ENCODE measurements at regions not wholly inside any gene's neighbourhood (a gene's known extent, or its start where the extent isn't known, plus 50 kb on each side); places are given as distances from the start of the nearest gene placed in this dataset.

DNA sequence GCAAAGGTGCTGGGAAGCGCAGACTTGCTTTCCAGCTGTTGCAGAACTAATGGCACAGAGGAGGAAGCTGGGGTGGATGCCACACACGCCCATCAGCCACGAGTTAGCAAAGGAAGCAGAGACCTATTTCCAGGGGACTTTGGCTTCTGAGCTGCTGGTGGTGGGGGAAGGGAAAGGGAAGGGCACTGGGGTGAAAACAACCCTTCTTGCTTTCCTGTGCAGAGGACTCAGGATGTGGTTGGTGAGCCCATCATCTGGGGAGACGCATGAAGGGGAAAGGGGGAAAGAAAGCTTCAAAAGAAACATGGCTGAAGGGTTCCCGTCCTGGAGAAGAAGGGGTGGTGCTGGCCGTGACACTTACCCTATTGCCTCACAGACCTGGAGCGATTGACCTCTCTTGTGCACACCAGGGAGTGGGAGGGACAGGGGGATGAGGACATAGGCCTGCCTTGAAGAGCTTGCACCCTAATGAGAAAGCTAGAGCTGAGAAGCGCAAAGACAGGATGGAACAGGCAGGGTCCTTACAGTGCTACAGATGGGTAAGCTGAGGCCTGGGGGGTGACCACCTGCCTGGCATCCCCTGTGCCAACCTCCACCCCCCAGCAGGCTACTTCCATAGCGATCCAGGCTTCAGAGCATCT is 140.8 kb upstream of the RAB4A start:
- Histone ChIP-seq H3K4me3 (ENCODE audit: low read length) (peak overlapping the region; percentile 29), H3K27ac (ENCODE audit: low read depth, low read length) (no peak overlapping the region), H3K4me1 (ENCODE audit: control insufficient read depth in 2 of 2, insufficient read depth in 2 of 2, low read length in 2 of 2) (peaks cover 41 to 46% of the 10 kb centered on the region in 2 donors), H3K9me3 (ENCODE audit: control insufficient read depth in 2 of 3, low read length in 3 of 3) (peaks cover 0 to 7% (median 0%) of the 10 kb centered on the region in 3 experiments), H3K27me3 (ENCODE audit: control insufficient read depth in 2 of 2, insufficient read depth in 2 of 2, low read length in 2 of 2) (no peaks in the 10 kb centered on the region), H3K36me3 (ENCODE audit: control insufficient read depth in 2 of 3, insufficient read depth in 3 of 3, low read length in 3 of 3) (no peaks in the 10 kb centered on the region)
- CTCF ChIA-PET: interaction anchor here (0.6 to 2.8 kb wide), 5 partner anchors 9 to 394 kb away, joined by 3 to 10 read pairs (median 3); no protein-coding TSS in a partner anchor
- H3K36me3 Mint-ChIP-seq: peaks cover 7 to 10% (median 7%) of the 10 kb centered on the region in 5 donors
- H3K4me3 Mint-ChIP-seq: peak overlapping the region in 9 of 10 donors; percentile 39 to 83 (median 69)
- peak in 6 of 9 donors; percentile 55 to 82 (median 62) for DNase-seq
- ATAC-seq: peak; percentile 71
- H3K27ac Mint-ChIP-seq: peak overlapping the region in 8 of 9 donors; percentile 15 to 93 (median 80)
- POLR2A ChIA-PET: interaction anchor here (0.7 to 1.5 kb wide), 4 partner anchors 10 to 128 kb away, joined by 3 to 9 read pairs (median 4); no protein-coding TSS in a partner anchor
- peaks cover 5 to 22% (median 10%) of the 10 kb centered on the region in 11 donors for H3K9me3 Mint-ChIP-seq
- intact Hi-C loops (cut with micrococcal nuclease): loop anchor here in 1 of 2 donors (5.0 to 10.0 kb wide), 2 partner anchors 73 to 265 kb away; no protein-coding TSS in a partner anchor
- peaks cover 0 to 52% (median 0%) of the 10 kb centered on the region in 5 donors for H3K27me3 Mint-ChIP-seq
- peaks cover 26 to 90% (median 67%) of the 10 kb centered on the region in 7 donors for H3K4me1 Mint-ChIP-seq

GRCh38 chr1:229131243-229132105 is 139.4 kb upstream of the RAB4A start:
- DNase-seq: no peak
- H3K4me1 Mint-ChIP-seq: peaks cover 26 to 96% (median 71%) of the 10 kb centered on the region in 7 donors
- ChIA-PET POLR2A (interaction anchor here (0.5 to 1.0 kb wide), 2 partner anchors 9 to 29 kb away, joined by 3 read pairs; no protein-coding TSS in a partner anchor), CTCF (interaction anchor here (0.6 to 2.8 kb wide), 2 partner anchors 15 to 123 kb away, joined by 3 to 10 read pairs; no protein-coding TSS in a partner anchor)
- Histone ChIP-seq H3K36me3 (ENCODE audit: control insufficient read depth in 2 of 3, insufficient read depth in 3 of 3, low read length in 3 of 3) (no peaks in the 10 kb centered on the region), H3K27me3 (ENCODE audit: control insufficient read depth in 2 of 2, insufficient read depth in 2 of 2, low read length in 2 of 2) (no peaks in the 10 kb centered on the region), H3K4me3 (ENCODE audit: low read length) (no peak overlapping the region), H3K9me3 (ENCODE audit: control insufficient read depth in 2 of 3, low read length in 3 of 3) (peaks cover 0 to 11% (median 0%) of the 10 kb centered on the region in 3 experiments), H3K4me1 (ENCODE audit: control insufficient read depth in 2 of 2, insufficient read depth in 2 of 2, low read length in 2 of 2) (peaks cover 43 to 46% of the 10 kb centered on the region in 2 donors), H3K27ac (ENCODE audit: low read depth, low read length) (no peak overlapping the region)
- ATAC-seq: no peak
- intact Hi-C loops (cut with micrococcal nuclease): loop anchor here in 1 of 2 donors (5.0 to 10.0 kb wide), 2 partner anchors 74 to 267 kb away; no protein-coding TSS in a partner anchor
- H3K36me3 Mint-ChIP-seq: peaks cover 7 to 13% (median 11%) of the 10 kb centered on the region in 5 donors
- H3K27me3 Mint-ChIP-seq: peaks cover 0 to 44% (median 0%) of the 10 kb centered on the region in 5 donors
- peak overlapping the region; percentile 1 to 93 (median 80) for H3K27ac Mint-ChIP-seq
- H3K4me3 Mint-ChIP-seq: peak overlapping the region in 9 of 10 donors; percentile 31 to 77 (median 58)
- H3K9me3 Mint-ChIP-seq: peaks cover 5 to 32% (median 15%) of the 10 kb centered on the region in 11 donors

DNA sequence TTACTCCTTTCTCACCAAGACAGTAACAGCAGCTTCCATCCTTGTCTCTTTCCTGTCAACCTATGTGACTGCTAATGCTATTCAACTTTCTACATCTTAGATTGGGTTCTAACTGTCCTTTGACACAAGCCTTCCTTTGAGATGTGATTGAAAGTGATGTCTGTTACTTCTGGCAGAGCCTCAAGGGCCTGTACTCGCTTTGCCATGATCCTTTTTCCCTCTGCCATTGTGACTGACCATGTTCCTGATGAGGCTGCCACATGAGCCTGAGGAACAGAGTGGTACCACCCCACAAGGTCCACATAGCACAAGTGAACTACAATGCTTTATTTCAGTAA is 138.8 kb upstream of the RAB4A start:
- peak overlapping the region in 7 of 10 donors; percentile 8 to 68 (median 31) for H3K4me3 Mint-ChIP-seq
- peaks cover 7 to 13% (median 11%) of the 10 kb centered on the region in 5 donors for H3K36me3 Mint-ChIP-seq
- intact Hi-C loops (cut with micrococcal nuclease): loop anchor here in 1 of 2 donors (5.0 to 10.0 kb wide), 2 partner anchors 75 to 267 kb away; no protein-coding TSS in a partner anchor
- H3K4me1 ChIP-seq (ENCODE audit: control insufficient read depth in 2 of 2, insufficient read depth in 2 of 2, low read length in 2 of 2): peaks cover 46 to 47% of the 10 kb centered on the region in 2 donors
- no peaks in the 10 kb centered on the region for H3K36me3 ChIP-seq (ENCODE audit: control insufficient read depth in 2 of 3, insufficient read depth in 3 of 3, low read length in 3 of 3)
- CTCF ChIA-PET: interaction anchor here (0.6 kb wide), 1 partner anchor 15 kb away, joined by 3 read pairs; no protein-coding TSS in a partner anchor
- ATAC-seq: no peak
- peaks cover 0 to 39% (median 0%) of the 10 kb centered on the region in 5 donors for H3K27me3 Mint-ChIP-seq
- no peak overlapping the region for H3K4me3 ChIP-seq (ENCODE audit: low read length)
- peaks cover 5 to 32% (median 15%) of the 10 kb centered on the region in 11 donors for H3K9me3 Mint-ChIP-seq
- no peak overlapping the region for H3K27ac ChIP-seq (ENCODE audit: low read depth, low read length)
- POLR2A ChIA-PET: no interaction called here
- DNase-seq: no peak
- peaks cover 25 to 96% (median 71%) of the 10 kb centered on the region in 7 donors for H3K4me1 Mint-ChIP-seq
- no peaks in the 10 kb centered on the region for H3K27me3 ChIP-seq (ENCODE audit: control insufficient read depth in 2 of 2, insufficient read depth in 2 of 2, low read length in 2 of 2)
- peaks cover 0 to 11% (median 0%) of the 10 kb centered on the region in 3 experiments for H3K9me3 ChIP-seq (ENCODE audit: control insufficient read depth in 2 of 3, low read length in 3 of 3)
- peak overlapping the region in 8 of 9 donors; percentile 1 to 93 (median 50) for H3K27ac Mint-ChIP-seq

GRCh38 chr1:229132706-229133105 is 138.2 kb upstream of the RAB4A start:
- Mint-ChIP-seq H3K9me3 (peaks cover 5 to 32% (median 16%) of the 10 kb centered on the region in 11 donors), H3K36me3 (peaks cover 7 to 13% (median 11%) of the 10 kb centered on the region in 5 donors), H3K27me3 (peaks cover 0 to 33% (median 0%) of the 10 kb centered on the region in 5 donors), H3K4me3 (no peak overlapping the region), H3K4me1 (peaks cover 24 to 96% (median 71%) of the 10 kb centered on the region in 7 donors), H3K27ac (peak overlapping the region in 2 of 9 donors; percentile 29 to 82)
- Histone ChIP-seq H3K27me3 (ENCODE audit: control insufficient read depth in 2 of 2, insufficient read depth in 2 of 2, low read length in 2 of 2) (no peaks in the 10 kb centered on the region), H3K9me3 (ENCODE audit: control insufficient read depth in 2 of 3, low read length in 3 of 3) (peaks cover 0 to 11% (median 0%) of the 10 kb centered on the region in 3 experiments), H3K27ac (ENCODE audit: low read depth, low read length) (no peak overlapping the region), H3K4me3 (ENCODE audit: low read length) (no peak overlapping the region), H3K4me1 (ENCODE audit: control insufficient read depth in 2 of 2, insufficient read depth in 2 of 2, low read length in 2 of 2) (peaks cover 41 to 46% of the 10 kb centered on the region in 2 donors), H3K36me3 (ENCODE audit: control insufficient read depth in 2 of 3, insufficient read depth in 3 of 3, low read length in 3 of 3) (no peaks in the 10 kb centered on the region)
- ChIA-PET POLR2A (no interaction called here), CTCF (no interaction called here)
- DNase-seq (no peak), ATAC-seq (no peak)
- intact Hi-C loops (cut with micrococcal nuclease): loop anchor here in 1 of 2 donors (5.0 to 10.0 kb wide), 2 partner anchors 75 to 268 kb away; no protein-coding TSS in a partner anchor

- POLR2A ChIA-PET: no interaction called here
- CTCF ChIA-PET: no interaction called here
- Histone ChIP-seq H3K4me3 (ENCODE audit: low read length) (no peak overlapping the region), H3K36me3 (ENCODE audit: control insufficient read depth in 2 of 3, insufficient read depth in 3 of 3, low read length in 3 of 3) (no peaks in the 10 kb centered on the region), H3K27ac (ENCODE audit: low read depth, low read length) (no peak overlapping the region), H3K9me3 (ENCODE audit: control insufficient read depth in 2 of 3, low read length in 3 of 3) (peaks cover 0 to 11% (median 0%) of the 10 kb centered on the region in 3 experiments), H3K27me3 (ENCODE audit: control insufficient read depth in 2 of 2, insufficient read depth in 2 of 2, low read length in 2 of 2) (no peaks in the 10 kb centered on the region), H3K4me1 (ENCODE audit: control insufficient read depth in 2 of 2, insufficient read depth in 2 of 2, low read length in 2 of 2) (peaks cover 37 to 44% of the 10 kb centered on the region in 2 donors)
- DNase-seq: no peak
- intact Hi-C loops (cut with micrococcal nuclease): loop anchor here in 1 of 2 donors (5.0 to 10.0 kb wide), 2 partner anchors 76 to 268 kb away; no protein-coding TSS in a partner anchor
- H3K27ac Mint-ChIP-seq: peak overlapping the region in 4 of 9 donors; percentile 3 to 29 (median 28)
- H3K27me3 Mint-ChIP-seq: peaks cover 0 to 29% (median 0%) of the 10 kb centered on the region in 5 donors
- ATAC-seq: no peak
- H3K36me3 Mint-ChIP-seq: peaks cover 7 to 13% (median 11%) of the 10 kb centered on the region in 5 donors
- H3K4me3 Mint-ChIP-seq: no peak overlapping the region
- peaks cover 5 to 32% (median 16%) of the 10 kb centered on the region in 11 donors for H3K9me3 Mint-ChIP-seq
- H3K4me1 Mint-ChIP-seq: peaks cover 23 to 96% (median 71%) of the 10 kb centered on the region in 7 donors
Measured at GRCh38 chr1:229133151-229133550, 137.8 kb upstream of the RAB4A start.

DNA sequence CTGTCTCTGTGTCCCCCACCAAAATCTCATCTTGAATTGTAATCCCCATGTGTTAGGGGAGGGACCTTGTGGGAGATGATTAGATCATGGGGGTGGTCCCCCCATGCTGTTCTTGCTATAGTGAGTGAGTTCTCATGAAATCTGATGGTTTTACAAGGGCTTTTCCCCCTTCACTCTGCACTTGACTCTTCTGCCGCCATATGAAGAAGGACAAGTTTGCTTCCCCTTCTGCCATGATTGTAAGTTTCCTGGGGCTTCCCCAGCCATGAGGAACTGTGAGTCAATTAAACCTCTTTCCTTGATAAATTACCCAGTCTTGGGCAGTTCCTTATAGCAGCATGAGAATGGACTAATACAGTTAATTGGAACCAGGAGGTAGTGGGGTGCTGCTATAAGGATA is 137.1 kb upstream of the RAB4A start:
- ChIA-PET CTCF (no interaction called here), POLR2A (no interaction called here)

More for the DNA sequence above, 137.1 kb upstream of the RAB4A start:
- Histone ChIP-seq H3K27me3 (ENCODE audit: control insufficient read depth in 2 of 2, insufficient read depth in 2 of 2, low read length in 2 of 2) (no peaks in the 10 kb centered on the region), H3K36me3 (ENCODE audit: control insufficient read depth in 2 of 3, insufficient read depth in 3 of 3, low read length in 3 of 3) (no peaks in the 10 kb centered on the region), H3K4me3 (ENCODE audit: low read length) (no peak overlapping the region), H3K27ac (ENCODE audit: low read depth, low read length) (no peak overlapping the region), H3K9me3 (ENCODE audit: control insufficient read depth in 2 of 3, low read length in 3 of 3) (peaks cover 0 to 11% (median 0%) of the 10 kb centered on the region in 3 experiments), H3K4me1 (ENCODE audit: control insufficient read depth in 2 of 2, insufficient read depth in 2 of 2, low read length in 2 of 2) (peaks cover 30 to 42% of the 10 kb centered on the region in 2 donors)
- peaks cover 7 to 13% (median 11%) of the 10 kb centered on the region in 5 donors for H3K36me3 Mint-ChIP-seq
- peaks cover 5 to 32% (median 16%) of the 10 kb centered on the region in 11 donors for H3K9me3 Mint-ChIP-seq
- DNase-seq (no peak), ATAC-seq (peak; percentile 31)
- intact Hi-C loops (cut with micrococcal nuclease): loop anchor here in 1 of 2 donors (5.0 to 10.0 kb wide), 2 partner anchors 77 to 269 kb away; no protein-coding TSS in a partner anchor
- H3K4me1 Mint-ChIP-seq: peaks cover 24 to 96% (median 73%) of the 10 kb centered on the region in 7 donors
- peak overlapping the region in 1 of 10 donors; percentile 31 for H3K4me3 Mint-ChIP-seq
- H3K27ac Mint-ChIP-seq: peak overlapping the region in 3 of 9 donors; percentile 23 to 29 (median 29)
- peaks cover 0 to 27% (median 0%) of the 10 kb centered on the region in 5 donors for H3K27me3 Mint-ChIP-seq

Measured in naive thymus-derived CD4-positive, alpha-beta T cell (primary cell).